ENCODE measurements at regions not wholly inside any gene's neighbourhood (a gene's known extent, or its start where the extent isn't known, plus 50 kb on each side); places are given as distances from the start of the nearest gene placed in this dataset.
A peak's percentile ranks its signal among the peaks of the same experiment; 100 is the strongest.

- no peak for ATAC-seq
- no peak for TF ChIP-seq ESRRG (CRISPR knock-in tag; IDR thresholded peaks at IDR 0.05)
- TF ChIP-seq GLIS3 (CRISPR knock-in tag; IDR thresholded peaks at IDR 0.05): no peak
- TF ChIP-seq TSHZ2 (CRISPR knock-in tag; IDR thresholded peaks at IDR 0.05): no peak
- TF ChIP-seq PPARA (CRISPR knock-in tag; IDR thresholded peaks at IDR 0.05; ENCODE audit: borderline replicate concordance): no peak
- no peak for TF ChIP-seq CREB5 (CRISPR knock-in tag; IDR thresholded peaks at IDR 0.05; ENCODE audit: low read depth)
- TF ChIP-seq PATZ1 (CRISPR knock-in tag; IDR thresholded peaks at IDR 0.05; ENCODE audit: borderline replicate concordance): no peak
- no peak for TF ChIP-seq TCF4 (CRISPR knock-in tag; IDR thresholded peaks at IDR 0.05; ENCODE audit: borderline replicate concordance)
- no peak for TF ChIP-seq RARB (CRISPR knock-in tag; IDR thresholded peaks at IDR 0.05)
- no peak for TF ChIP-seq ZC3H10 (CRISPR knock-in tag; IDR thresholded peaks at IDR 0.05)
- TF ChIP-seq ZFP30 (CRISPR knock-in tag; IDR thresholded peaks at IDR 0.05): no peak
- TF ChIP-seq ISL1 (CRISPR knock-in tag; IDR thresholded peaks at IDR 0.05): no peak
- no peak for TF ChIP-seq ZNF565 (CRISPR knock-in tag; conservative IDR thresholded peaks at IDR 0.05; ENCODE audit: low read depth)
- TF ChIP-seq ZNF8 (CRISPR knock-in tag; IDR thresholded peaks at IDR 0.05): no peak
- no peak for TF ChIP-seq CSDC2 (CRISPR knock-in tag; IDR thresholded peaks at IDR 0.05)
- no peak for TF ChIP-seq POU6F1 (CRISPR knock-in tag; IDR thresholded peaks at IDR 0.05; ENCODE audit: borderline replicate concordance, low read depth)
- TF ChIP-seq SNAI2 (CRISPR knock-in tag; IDR thresholded peaks at IDR 0.05): no peak
These were observed 1313.9 kb upstream of the ACVR2A start for GRCh38 chr2:146530886-146531285.

- no peak for ATAC-seq
These were observed 1317.7 kb upstream of the ACVR2A start for GRCh38 chr2:146527166-146527565.

GRCh38 chr2:146523196-146523595, 1321.6 kb upstream of the ACVR2A start:
- TF ChIP-seq ZFP30 (CRISPR knock-in tag; IDR thresholded peaks at IDR 0.05): no peak
- TF ChIP-seq CSDC2 (CRISPR knock-in tag; IDR thresholded peaks at IDR 0.05): no peak
- TF ChIP-seq ZNF565 (CRISPR knock-in tag; conservative IDR thresholded peaks at IDR 0.05; ENCODE audit: low read depth): no peak
- TF ChIP-seq ZNF70 (CRISPR knock-in tag; IDR thresholded peaks at IDR 0.05): no peak
- no peak for TF ChIP-seq ARNTL (CRISPR knock-in tag; IDR thresholded peaks at IDR 0.05; ENCODE audit: borderline replicate concordance, low read depth)

More at GRCh38 chr2:146527166-146527565, 1317.7 kb upstream of the ACVR2A start:
- TF ChIP-seq CREB5 (CRISPR knock-in tag; IDR thresholded peaks at IDR 0.05; ENCODE audit: low read depth) (no peak), BACH2 (CRISPR knock-in tag; IDR thresholded peaks at IDR 0.05; ENCODE audit: borderline replicate concordance) (no peak)

GRCh38 chr2:146506851-146507250, 1338.0 kb upstream of the ACVR2A start:
- ATAC-seq: no peak
- TF ChIP-seq ZNF70 (CRISPR knock-in tag; IDR thresholded peaks at IDR 0.05) (no peak), BACH2 (CRISPR knock-in tag; IDR thresholded peaks at IDR 0.05; ENCODE audit: borderline replicate concordance) (no peak), PATZ1 (CRISPR knock-in tag; IDR thresholded peaks at IDR 0.05; ENCODE audit: borderline replicate concordance) (no peak), ZC3H10 (CRISPR knock-in tag; IDR thresholded peaks at IDR 0.05) (no peak), ARNTL (CRISPR knock-in tag; IDR thresholded peaks at IDR 0.05; ENCODE audit: borderline replicate concordance, low read depth) (no peak), CSRNP3 (CRISPR knock-in tag; IDR thresholded peaks at IDR 0.05) (no peak), CSDC2 (CRISPR knock-in tag; IDR thresholded peaks at IDR 0.05) (no peak), ESRRG (CRISPR knock-in tag; IDR thresholded peaks at IDR 0.05) (no peak), POU6F1 (CRISPR knock-in tag; IDR thresholded peaks at IDR 0.05; ENCODE audit: borderline replicate concordance, low read depth) (no peak)

More at GRCh38 chr2:146523196-146523595, 1321.6 kb upstream of the ACVR2A start:
- 0 out of 3 replicates have a peak, but pooled peaks have one; percentile 32 for ATAC-seq
